NCI-H524 (cell line): ENCODE measurements at regions not wholly inside any gene's neighbourhood (a gene's known extent, or its start where the extent isn't known, plus 50 kb on each side); places are given as distances from the start of the nearest gene placed in this dataset.
A peak's percentile ranks its signal among the peaks of the same experiment; 100 is the strongest.

Source experiments
- DNase-seq, 2 experiments: peaks; one replicate each; lab custom pipeline; 2025; lab: John Stamatoyannopoulos, UW

- no peak for DNase-seq
Observed at GRCh38 chr5:137567226-137567625, 68.1 kb upstream of the SPOCK1 start.

GRCh38 chr5:137566780-137567179 is 67.7 kb upstream of the SPOCK1 start:
- DNase-seq, result no peak

GRCh38 chr5:137566118-137566541 is 67.0 kb upstream of the SPOCK1 start:
- no peak for DNase-seq

GRCh38 chr5:137565450-137565849 is 66.3 kb upstream of the SPOCK1 start:
- no peak for DNase-seq

- no peak for DNase-seq
Observed at GRCh38 chr5:137564398-137564961, 65.4 kb upstream of the SPOCK1 start.

- peak in 1 of 2 experiments; percentile 28 for DNase-seq
Observed at GRCh38 chr5:137563646-137564397, 64.7 kb upstream of the SPOCK1 start.

- DNase-seq, result peak in 1 of 2 experiments; percentile 2
Observed at GRCh38 chr5:137563301-137563645, 64.1 kb upstream of the SPOCK1 start.

- no peak for DNase-seq
Observed at GRCh38 chr5:137561608-137562007, 62.5 kb upstream of the SPOCK1 start.

- no peak for DNase-seq
Observed at GRCh38 chr5:137560420-137560819, 61.3 kb upstream of the SPOCK1 start.
